ENCODE measurements at regions not wholly inside any gene's neighbourhood (a gene's known extent, or its start where the extent isn't known, plus 50 kb on each side); places are given as distances from the start of the nearest gene placed in this dataset.
"Not testable (repeated sequence)": the region's sequence is repeated elsewhere in the genome, so short reads cannot be mapped to it uniquely, and the experiment has no call there.

GRCh38 chr9:115814081-115814480 lies 339.5 kb upstream of the PAPPA start:
- Histone ChIP-seq H3K27ac (ENCODE audit: low read depth in 2 of 2, low read length in 1 of 2) (no peak overlapping the region), H3K36me3 (ENCODE audit: control insufficient read depth in 2 of 2, insufficient read depth in 2 of 2, low read length in 1 of 2) (no peaks in the 10 kb centered on the region), H3K27me3 (ENCODE audit: control insufficient read depth in 1 of 2, insufficient read depth in 2 of 2, low read length in 2 of 2) (no peaks in the 10 kb centered on the region), H3K9me3 (ENCODE audit: control insufficient read depth in 2 of 2, insufficient read depth in 1 of 2, low read depth in 1 of 2, low read length in 1 of 2) (no peaks in the 10 kb centered on the region), H3K4me1 (ENCODE audit: control insufficient read depth in 2 of 2, insufficient read depth in 2 of 2, low read length in 1 of 2) (no peaks in the 10 kb centered on the region), H3K4me3 (ENCODE audit: low read depth in 1 of 2, low read length in 2 of 2) (no peak overlapping the region)
- WGBS, 2 donors, result 95 to 96% methylated on average over 1 of the region's 1 CpG

GRCh38 chr9:115815786-115816185 lies 337.8 kb upstream of the PAPPA start:
- Histone ChIP-seq H3K27me3 (ENCODE audit: control insufficient read depth in 1 of 2, insufficient read depth in 2 of 2, low read length in 2 of 2) (no peaks in the 10 kb centered on the region), H3K36me3 (ENCODE audit: control insufficient read depth in 2 of 2, insufficient read depth in 2 of 2, low read length in 1 of 2) (no peaks in the 10 kb centered on the region), H3K4me1 (ENCODE audit: control insufficient read depth in 2 of 2, insufficient read depth in 2 of 2, low read length in 1 of 2) (no peaks in the 10 kb centered on the region)

GRCh38 chr9:115818651-115819050 lies 334.9 kb upstream of the PAPPA start:
- H3K27ac ChIP-seq (ENCODE audit: low read depth in 2 of 2, low read length in 1 of 2); H3K4me3 ChIP-seq (ENCODE audit: low read depth in 1 of 2, low read length in 2 of 2); H3K9me3 ChIP-seq (ENCODE audit: control insufficient read depth in 2 of 2, insufficient read depth in 1 of 2, low read depth in 1 of 2, low read length in 1 of 2); H3K4me1 ChIP-seq (ENCODE audit: control insufficient read depth in 2 of 2, insufficient read depth in 2 of 2, low read length in 1 of 2); H3K36me3 ChIP-seq (ENCODE audit: control insufficient read depth in 2 of 2, insufficient read depth in 2 of 2, low read length in 1 of 2); H3K27me3 ChIP-seq (ENCODE audit: control insufficient read depth in 1 of 2, insufficient read depth in 2 of 2, low read length in 2 of 2): not testable (repeated sequence)
- 91 to 92% methylated on average over 2 of the region's 2 CpGs for WGBS, 2 donors

More at GRCh38 chr9:115815786-115816185, 337.8 kb upstream of the PAPPA start:
- no peak overlapping the region for H3K4me3 ChIP-seq (ENCODE audit: low read depth in 1 of 2, low read length in 2 of 2)
- H3K27ac ChIP-seq (ENCODE audit: low read depth in 2 of 2, low read length in 1 of 2), result no peak overlapping the region
- no peaks in the 10 kb centered on the region for H3K9me3 ChIP-seq (ENCODE audit: control insufficient read depth in 2 of 2, insufficient read depth in 1 of 2, low read depth in 1 of 2, low read length in 1 of 2)

- 92 to 100% methylated on average over 1 of the region's 1 CpG for WGBS, 2 donors
- Histone ChIP-seq H3K9me3 (ENCODE audit: control insufficient read depth in 2 of 2, insufficient read depth in 1 of 2, low read depth in 1 of 2, low read length in 1 of 2) (no peaks in the 10 kb centered on the region), H3K27ac (ENCODE audit: low read depth in 2 of 2, low read length in 1 of 2) (no peak overlapping the region), H3K27me3 (ENCODE audit: control insufficient read depth in 1 of 2, insufficient read depth in 2 of 2, low read length in 2 of 2) (no peaks in the 10 kb centered on the region), H3K4me3 (ENCODE audit: low read depth in 1 of 2, low read length in 2 of 2) (no peak overlapping the region), H3K4me1 (ENCODE audit: control insufficient read depth in 2 of 2, insufficient read depth in 2 of 2, low read length in 1 of 2) (no peaks in the 10 kb centered on the region), H3K36me3 (ENCODE audit: control insufficient read depth in 2 of 2, insufficient read depth in 2 of 2, low read length in 1 of 2) (no peaks in the 10 kb centered on the region)
These were observed 321.6 kb upstream of the PAPPA start for GRCh38 chr9:115832031-115832430.

- Histone ChIP-seq H3K9me3 (ENCODE audit: control insufficient read depth in 2 of 2, insufficient read depth in 1 of 2, low read depth in 1 of 2, low read length in 1 of 2) (no peaks in the 10 kb centered on the region), H3K36me3 (ENCODE audit: control insufficient read depth in 2 of 2, insufficient read depth in 2 of 2, low read length in 1 of 2) (no peaks in the 10 kb centered on the region), H3K4me1 (ENCODE audit: control insufficient read depth in 2 of 2, insufficient read depth in 2 of 2, low read length in 1 of 2) (no peaks in the 10 kb centered on the region), H3K27ac (ENCODE audit: low read depth in 2 of 2, low read length in 1 of 2) (no peak overlapping the region), H3K4me3 (ENCODE audit: low read depth in 1 of 2, low read length in 2 of 2) (no peak overlapping the region), H3K27me3 (ENCODE audit: control insufficient read depth in 1 of 2, insufficient read depth in 2 of 2, low read length in 2 of 2) (no peaks in the 10 kb centered on the region)
- WGBS, 2 donors, result 74 to 75% methylated on average over 4 of the region's 4 CpGs
These were observed 316.0 kb upstream of the PAPPA start for GRCh38 chr9:115837618-115838017.

- H3K27me3 ChIP-seq (ENCODE audit: control insufficient read depth in 1 of 2, insufficient read depth in 2 of 2, low read length in 2 of 2), result no peaks in the 10 kb centered on the region
- no peak overlapping the region for H3K4me3 ChIP-seq (ENCODE audit: low read depth in 1 of 2, low read length in 2 of 2)
- no peaks in the 10 kb centered on the region for H3K36me3 ChIP-seq (ENCODE audit: control insufficient read depth in 2 of 2, insufficient read depth in 2 of 2, low read length in 1 of 2)
- 87 to 93% methylated on average over 3 of the region's 3 CpGs for WGBS, 2 donors
- H3K27ac ChIP-seq (ENCODE audit: low read depth in 2 of 2, low read length in 1 of 2), result no peak overlapping the region
- H3K9me3 ChIP-seq (ENCODE audit: control insufficient read depth in 2 of 2, insufficient read depth in 1 of 2, low read depth in 1 of 2, low read length in 1 of 2), result no peaks in the 10 kb centered on the region
- H3K4me1 ChIP-seq (ENCODE audit: control insufficient read depth in 2 of 2, insufficient read depth in 2 of 2, low read length in 1 of 2), result no peaks in the 10 kb centered on the region
These were observed 315.2 kb upstream of the PAPPA start for GRCh38 chr9:115838417-115838816.

GRCh38 chr9:115844433-115844832 lies 309.2 kb upstream of the PAPPA start:
- H3K27me3 ChIP-seq (ENCODE audit: control insufficient read depth in 1 of 2, insufficient read depth in 2 of 2, low read length in 2 of 2); H3K9me3 ChIP-seq (ENCODE audit: control insufficient read depth in 2 of 2, insufficient read depth in 1 of 2, low read depth in 1 of 2, low read length in 1 of 2); H3K27ac ChIP-seq (ENCODE audit: low read depth in 2 of 2, low read length in 1 of 2); H3K4me3 ChIP-seq (ENCODE audit: low read depth in 1 of 2, low read length in 2 of 2); H3K4me1 ChIP-seq (ENCODE audit: control insufficient read depth in 2 of 2, insufficient read depth in 2 of 2, low read length in 1 of 2); H3K36me3 ChIP-seq (ENCODE audit: control insufficient read depth in 2 of 2, insufficient read depth in 2 of 2, low read length in 1 of 2): not testable (repeated sequence)
- 89 to 92% methylated on average over 8 of the region's 8 CpGs for WGBS, 2 donors

GRCh38 chr9:115845648-115846312 lies 307.8 kb upstream of the PAPPA start:
- no peaks in the 10 kb centered on the region for H3K27me3 ChIP-seq (ENCODE audit: control insufficient read depth in 1 of 2, insufficient read depth in 2 of 2, low read length in 2 of 2)
- H3K4me3 ChIP-seq (ENCODE audit: low read depth in 1 of 2, low read length in 2 of 2), result no peak overlapping the region
- 69 to 76% methylated on average over 3 of the region's 3 CpGs for WGBS, 2 donors
- H3K36me3 ChIP-seq (ENCODE audit: control insufficient read depth in 2 of 2, insufficient read depth in 2 of 2, low read length in 1 of 2), result no peaks in the 10 kb centered on the region
- H3K27ac ChIP-seq (ENCODE audit: low read depth in 2 of 2, low read length in 1 of 2), result no peak overlapping the region
- H3K9me3 ChIP-seq (ENCODE audit: control insufficient read depth in 2 of 2, insufficient read depth in 1 of 2, low read depth in 1 of 2, low read length in 1 of 2), result no peaks in the 10 kb centered on the region
- no peaks in the 10 kb centered on the region for H3K4me1 ChIP-seq (ENCODE audit: control insufficient read depth in 2 of 2, insufficient read depth in 2 of 2, low read length in 1 of 2)

GRCh38 chr9:115847216-115847615 lies 306.4 kb upstream of the PAPPA start:
- Histone ChIP-seq H3K27me3 (ENCODE audit: control insufficient read depth in 1 of 2, insufficient read depth in 2 of 2, low read length in 2 of 2) (peaks cover 0 to 2% of the 10 kb centered on the region in 2 donors), H3K27ac (ENCODE audit: low read depth in 2 of 2, low read length in 1 of 2) (no peak overlapping the region), H3K9me3 (ENCODE audit: control insufficient read depth in 2 of 2, insufficient read depth in 1 of 2, low read depth in 1 of 2, low read length in 1 of 2) (no peaks in the 10 kb centered on the region), H3K4me3 (ENCODE audit: low read depth in 1 of 2, low read length in 2 of 2) (no peak overlapping the region), H3K4me1 (ENCODE audit: control insufficient read depth in 2 of 2, insufficient read depth in 2 of 2, low read length in 1 of 2) (no peaks in the 10 kb centered on the region), H3K36me3 (ENCODE audit: control insufficient read depth in 2 of 2, insufficient read depth in 2 of 2, low read length in 1 of 2) (no peaks in the 10 kb centered on the region)
- 27 to 33% methylated on average over 1 of the region's 1 CpG for WGBS, 2 donors

- Histone ChIP-seq H3K36me3 (ENCODE audit: control insufficient read depth in 2 of 2, insufficient read depth in 2 of 2, low read length in 1 of 2) (no peaks in the 10 kb centered on the region), H3K4me3 (ENCODE audit: low read depth in 1 of 2, low read length in 2 of 2) (no peak overlapping the region), H3K27me3 (ENCODE audit: control insufficient read depth in 1 of 2, insufficient read depth in 2 of 2, low read length in 2 of 2) (peaks cover 0 to 2% of the 10 kb centered on the region in 2 donors), H3K27ac (ENCODE audit: low read depth in 2 of 2, low read length in 1 of 2) (no peak overlapping the region), H3K4me1 (ENCODE audit: control insufficient read depth in 2 of 2, insufficient read depth in 2 of 2, low read length in 1 of 2) (no peaks in the 10 kb centered on the region), H3K9me3 (ENCODE audit: control insufficient read depth in 2 of 2, insufficient read depth in 1 of 2, low read depth in 1 of 2, low read length in 1 of 2) (no peaks in the 10 kb centered on the region)
- WGBS, 2 donors, result 66 to 68% methylated on average over 3 of the region's 3 CpGs
These were observed 303.7 kb upstream of the PAPPA start for GRCh38 chr9:115849679-115850412.

Measured in esophagus (tissue), 2 donors.